Lower leg skin (tissue), 4 donors: ENCODE measurements at regions not wholly inside any gene's neighbourhood (a gene's known extent, or its start where the extent isn't known, plus 50 kb on each side); places are given as distances from the start of the nearest gene placed in this dataset.

Experiments
- DNase-seq, 2 donors: peaks; one replicate each; pipeline ENCODE4 v3.0.0-alpha.2; 2019; ENCODE audit warnings: low spot score in 2 of 2
- H3K4me3 ChIP-seq: fragments of 200-600 bp; sonication (generic); 2 replicates; pipeline ENCODE4 v1.5.1; 2017; ENCODE audit warnings: mild to moderate bottlenecking, low read depth; ENCODE audit not compliant: poor library complexity, severe bottlenecking
- CTCF ChIP-seq, 3 donors: fragments of 450-650 bp; IDR thresholded peaks; one replicate each; pipeline ENCODE4 v1.5.1; 2016; ENCODE audit warnings: antibody characterized with exemption in 3 of 3, mild to moderate bottlenecking in 3 of 3, moderate library complexity in 2 of 3
- POLR2A ChIP-seq, 2 donors: fragments of 450-650 bp; IDR thresholded peaks; one replicate each; pipeline ENCODE4 v1.6.1; 2016 to 2017; ENCODE audit warnings: antibody characterized with exemption in 2 of 2, mild to moderate bottlenecking in 1 of 2, moderate library complexity in 1 of 2
- WGBS, 2 donors: methylation state at CpG; one replicate each; pipeline ENCODE4 v1.1.5; 2018; 5-methylcytosine and 5-hydroxymethylcytosine counted together
- intact Hi-C: fragments of 100-400 bp; cut with DNase I; formaldehyde crosslinking; loops from one replicate; pipeline ENCODE4 v1.15.0; 2023; ENCODE audit warnings: low total_unique reads

- intact Hi-C loops = no loop called here
- H3K4me3 ChIP-seq = no peak overlapping the region
- no peak for DNase-seq
- TF ChIP-seq CTCF (IDR thresholded peaks at IDR 0.05) (no peak), POLR2A (IDR thresholded peaks at IDR 0.05) (no peak)
These were observed 318.1 kb upstream of the UBE2E2 start for GRCh38 chr3:22885039-22885438.

GRCh38 chr3:22885574-22886341, 317.4 kb upstream of the UBE2E2 start:
- no peak for DNase-seq
- TF ChIP-seq POLR2A (IDR thresholded peaks at IDR 0.05) = no peak
- TF ChIP-seq CTCF (IDR thresholded peaks at IDR 0.05) = no peak
- intact Hi-C loops = no loop called here
- H3K4me3 ChIP-seq = no peak overlapping the region
- 81 to 85% methylated on average over 6 of the region's 6 CpGs for WGBS, 2 donors

- WGBS, 2 donors = 37 to 61% methylated on average over 4 of the region's 4 CpGs
- TF ChIP-seq CTCF (IDR thresholded peaks at IDR 0.05) (no peak), POLR2A (IDR thresholded peaks at IDR 0.05) (no peak)
- H3K4me3 ChIP-seq = no peak overlapping the region
- intact Hi-C loops = no loop called here
- no peak for DNase-seq
These were observed 316.6 kb upstream of the UBE2E2 start for GRCh38 chr3:22886439-22887068.

GRCh38 chr3:22887664-22888291, 315.3 kb upstream of the UBE2E2 start:
- WGBS, 2 donors = 54 to 57% methylated on average over 2 of the region's 2 CpGs
- intact Hi-C loops = no loop called here
- no peak for TF ChIP-seq POLR2A (IDR thresholded peaks at IDR 0.05)
- TF ChIP-seq CTCF (IDR thresholded peaks at IDR 0.05) = no peak
- DNase-seq = no peak
- no peak overlapping the region for H3K4me3 ChIP-seq

GRCh38 chr3:22893101-22893500, 310.0 kb upstream of the UBE2E2 start:
- no peak for DNase-seq
- TF ChIP-seq CTCF (IDR thresholded peaks at IDR 0.05) (no peak), POLR2A (IDR thresholded peaks at IDR 0.05) (no peak)
- H3K4me3 ChIP-seq = no peak overlapping the region
- intact Hi-C loops = no loop called here
- WGBS, 2 donors = 32 to 49% methylated on average over 2 of the region's 2 CpGs
